HL-60 (cell line): ENCODE measurements at regions not wholly inside any gene's neighbourhood (a gene's known extent, or its start where the extent isn't known, plus 50 kb on each side); places are given as distances from the start of the nearest gene placed in this dataset.

ENCODE experiments used
- POLR2AphosphoS5 ChIP-seq: IDR thresholded peaks from 2 replicates; pipeline ENCODE4 v1.6.1; 2012; ENCODE audit warnings: low read depth
- TF ChIP-seq, protein P1 (sequence below): IDR thresholded peaks from one replicate; pipeline ENCODE4 v1.5.1; 2011; ENCODE audit warnings: low read length, control low read depth, inconsistent platforms; ENCODE audit not compliant: insufficient read depth

DNA sequence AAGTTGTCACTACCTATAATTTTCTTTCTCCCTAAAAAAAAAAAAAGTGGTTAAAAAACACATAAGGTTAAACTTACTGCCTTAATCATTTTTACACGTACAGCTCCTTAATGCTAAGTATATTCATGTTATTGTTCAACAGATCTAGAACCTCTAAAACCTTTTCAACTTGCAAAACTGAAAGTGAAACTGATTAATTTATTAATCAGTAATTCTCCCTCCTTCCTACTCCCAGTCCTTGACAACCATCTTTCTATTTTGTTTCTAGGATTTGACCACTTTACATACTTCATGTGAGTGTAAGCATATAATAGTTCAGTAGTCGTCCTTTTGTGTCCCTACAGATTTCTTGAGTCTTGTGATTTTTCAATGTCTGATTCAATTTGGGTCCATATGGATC is 251.4 kb upstream of the KIF2B start:
- TF ChIP-seq, protein P1, sequence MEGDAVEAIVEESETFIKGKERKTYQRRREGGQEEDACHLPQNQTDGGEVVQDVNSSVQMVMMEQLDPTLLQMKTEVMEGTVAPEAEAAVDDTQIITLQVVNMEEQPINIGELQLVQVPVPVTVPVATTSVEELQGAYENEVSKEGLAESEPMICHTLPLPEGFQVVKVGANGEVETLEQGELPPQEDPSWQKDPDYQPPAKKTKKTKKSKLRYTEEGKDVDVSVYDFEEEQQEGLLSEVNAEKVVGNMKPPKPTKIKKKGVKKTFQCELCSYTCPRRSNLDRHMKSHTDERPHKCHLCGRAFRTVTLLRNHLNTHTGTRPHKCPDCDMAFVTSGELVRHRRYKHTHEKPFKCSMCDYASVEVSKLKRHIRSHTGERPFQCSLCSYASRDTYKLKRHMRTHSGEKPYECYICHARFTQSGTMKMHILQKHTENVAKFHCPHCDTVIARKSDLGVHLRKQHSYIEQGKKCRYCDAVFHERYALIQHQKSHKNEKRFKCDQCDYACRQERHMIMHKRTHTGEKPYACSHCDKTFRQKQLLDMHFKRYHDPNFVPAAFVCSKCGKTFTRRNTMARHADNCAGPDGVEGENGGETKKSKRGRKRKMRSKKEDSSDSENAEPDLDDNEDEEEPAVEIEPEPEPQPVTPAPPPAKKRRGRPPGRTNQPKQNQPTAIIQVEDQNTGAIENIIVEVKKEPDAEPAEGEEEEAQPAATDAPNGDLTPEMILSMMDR: no peak
- TF ChIP-seq POLR2AphosphoS5: no peak
